K562 (cell line): ENCODE measurements at regions not wholly inside any gene's neighbourhood (a gene's known extent, or its start where the extent isn't known, plus 50 kb on each side); places are given as distances from the start of the nearest gene placed in this dataset.

Experiments used
- ATF7 ChIP-seq: fragments of 450-650 bp; IDR thresholded peaks from 2 replicates; pipeline ENCODE4 v1.7.1; 2014; ENCODE audit warnings: mild to moderate bottlenecking, moderate library complexity
- CTBP1 ChIP-seq: fragments of 450-650 bp; IDR thresholded peaks from 2 replicates; pipeline ENCODE4 v1.6.1; 2016; ENCODE audit warnings: borderline replicate concordance
- ID3 ChIP-seq, 2 experiments: fragments of 250-450 bp in 1 of 2; fragments of 450-650 bp in 1 of 2; sonication (Bioruptor Pico) in 1 of 2; IDR thresholded peaks; 2 replicates each; pipeline versions ENCODE4 v1.6.1 to v1.8.0; 2016 to 2021; ENCODE audit warnings: mild to moderate bottlenecking in 2 of 2, moderate library complexity in 2 of 2, missing compliant biosample characterization in 1 of 2, missing genetic modification characterization in 1 of 2
- LARP7 ChIP-seq: fragments of 450-650 bp; IDR thresholded peaks from 2 replicates; pipeline ENCODE4 v1.6.1; 2016
- MTA1 ChIP-seq: fragments of 450-650 bp; IDR thresholded peaks from 2 replicates; pipeline ENCODE4 v1.6.1; 2017; ENCODE audit warnings: borderline replicate concordance
- PHF20 ChIP-seq: fragments of 450-650 bp; IDR thresholded peaks from 2 replicates; pipeline ENCODE4 v1.6.1; 2018; ENCODE audit not compliant: partially characterized antibody
- RFX7 ChIP-seq: fragments of 250-450 bp; sonication (Bioruptor Pico); IDR thresholded peaks from 2 replicates; pipeline ENCODE4 v1.5.1; 2021; ENCODE audit warnings: mild to moderate bottlenecking
- SIN3B ChIP-seq: fragments of 450-650 bp; IDR thresholded peaks from 2 replicates; pipeline ENCODE4 v1.6.1; 2017; ENCODE audit warnings: low read depth, mild to moderate bottlenecking, moderate library complexity
- ZBTB40 ChIP-seq, 2 experiments: fragments of 450-650 bp in 1 of 2; sonication (generic) in 1 of 2; formaldehyde crosslinking in 1 of 2; IDR thresholded peaks; 2 replicates each; pipeline versions ENCODE4 v1.7.1 to v1.9.0; 2016 to 2022; ENCODE audit warnings: inconsistent platforms in 1 of 2, mild to moderate bottlenecking in 1 of 2, missing genetic modification reagents in 1 of 2

- TF ChIP-seq ZBTB40 (IDR thresholded peaks at IDR 0.05) (peak; percentile 61), ZBTB40 (CRISPR knock-in tag; IDR thresholded peaks at IDR 0.05) (no peak), MTA1 (peak; percentile 66; the same call in 1 of the 2 replicates), ATF7 (no peak), ID3 (CRISPR knock-in tag; IDR thresholded peaks at IDR 0.05) (no peak), ID3 (tag; IDR thresholded peaks at IDR 0.05) (no peak), SIN3B (no peak), CTBP1 (0 out of 2 replicates have a peak, but pooled peaks have one; percentile 11), LARP7 (no peak), PHF20 (peak; percentile 61), RFX7 (no peak)
Measured at GRCh38 chr1:4177425-4178150, 277.5 kb upstream of the C1orf174 start (continued).
